ENCODE measurements at regions not wholly inside any gene's neighbourhood (a gene's known extent, or its start where the extent isn't known, plus 50 kb on each side); places are given as distances from the start of the nearest gene placed in this dataset.

DNA sequence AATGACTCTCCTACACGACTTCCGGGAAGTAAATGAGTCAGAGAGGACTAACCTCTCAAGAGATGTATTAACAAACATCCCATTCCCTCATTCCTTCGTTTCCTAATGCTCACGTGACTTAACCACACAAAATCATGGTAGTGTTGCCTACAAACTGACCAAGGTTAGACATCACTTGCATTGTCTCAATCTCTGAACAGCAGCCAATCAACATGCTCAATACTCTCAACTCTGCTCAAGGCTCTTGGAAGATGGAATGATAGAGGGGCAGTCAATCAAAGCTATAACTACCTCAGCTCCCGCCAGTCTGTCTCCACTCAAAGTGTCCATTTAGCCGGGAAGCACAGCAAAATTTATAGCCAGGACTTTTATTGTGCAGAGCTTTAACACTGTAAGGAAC is 143.8 kb upstream of the PIK3R1 start:
- no peaks in the 10 kb centered on the region for H3K36me3 ChIP-seq
- H3K9me3 Mint-ChIP-seq: peaks cover 11% of the 10 kb centered on the region
- no peaks in the 10 kb centered on the region for H3F3A ChIP-seq (ENCODE audit: low read depth)
- H3K27me3 Mint-ChIP-seq (ENCODE audit: insufficient read depth, low read depth): peaks cover 4% of the 10 kb centered on the region
- H3K36me3 Mint-ChIP-seq: no peaks in the 10 kb centered on the region
- H3K4me3 ChIP-seq: no peak overlapping the region
- H3K27ac ChIP-seq: no peak overlapping the region
- H3K9ac ChIP-seq: no peak overlapping the region
- no peak for DNase-seq (ENCODE audit: low spot score)
- H3K9me3 ChIP-seq (ENCODE audit: low read depth): no peaks in the 10 kb centered on the region
- H3K4me2 ChIP-seq: no peak overlapping the region
- H2AFZ ChIP-seq (replicated peaks): no peak overlapping the region
- TF ChIP-seq, protein P1, sequence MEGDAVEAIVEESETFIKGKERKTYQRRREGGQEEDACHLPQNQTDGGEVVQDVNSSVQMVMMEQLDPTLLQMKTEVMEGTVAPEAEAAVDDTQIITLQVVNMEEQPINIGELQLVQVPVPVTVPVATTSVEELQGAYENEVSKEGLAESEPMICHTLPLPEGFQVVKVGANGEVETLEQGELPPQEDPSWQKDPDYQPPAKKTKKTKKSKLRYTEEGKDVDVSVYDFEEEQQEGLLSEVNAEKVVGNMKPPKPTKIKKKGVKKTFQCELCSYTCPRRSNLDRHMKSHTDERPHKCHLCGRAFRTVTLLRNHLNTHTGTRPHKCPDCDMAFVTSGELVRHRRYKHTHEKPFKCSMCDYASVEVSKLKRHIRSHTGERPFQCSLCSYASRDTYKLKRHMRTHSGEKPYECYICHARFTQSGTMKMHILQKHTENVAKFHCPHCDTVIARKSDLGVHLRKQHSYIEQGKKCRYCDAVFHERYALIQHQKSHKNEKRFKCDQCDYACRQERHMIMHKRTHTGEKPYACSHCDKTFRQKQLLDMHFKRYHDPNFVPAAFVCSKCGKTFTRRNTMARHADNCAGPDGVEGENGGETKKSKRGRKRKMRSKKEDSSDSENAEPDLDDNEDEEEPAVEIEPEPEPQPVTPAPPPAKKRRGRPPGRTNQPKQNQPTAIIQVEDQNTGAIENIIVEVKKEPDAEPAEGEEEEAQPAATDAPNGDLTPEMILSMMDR (IDR thresholded peaks at IDR 0.05): no peak
- TF ChIP-seq EZH2phosphoT487 (IDR thresholded peaks at IDR 0.05) (no peak), EZH2 (IDR thresholded peaks at IDR 0.05) (no peak)
- H3K4me3 Mint-ChIP-seq: no peak overlapping the region
- H3K27ac Mint-ChIP-seq: no peak overlapping the region
- peaks cover 8% of the 10 kb centered on the region for H3K4me1 ChIP-seq
- H4K20me1 ChIP-seq (ENCODE audit: low read depth): no peaks in the 10 kb centered on the region
- no peaks in the 10 kb centered on the region for H3K79me2 ChIP-seq (ENCODE audit: low read depth)
- no peaks in the 10 kb centered on the region for H3K27me3 ChIP-seq
- H3K4me1 Mint-ChIP-seq: peaks cover 9% of the 10 kb centered on the region

DNA sequence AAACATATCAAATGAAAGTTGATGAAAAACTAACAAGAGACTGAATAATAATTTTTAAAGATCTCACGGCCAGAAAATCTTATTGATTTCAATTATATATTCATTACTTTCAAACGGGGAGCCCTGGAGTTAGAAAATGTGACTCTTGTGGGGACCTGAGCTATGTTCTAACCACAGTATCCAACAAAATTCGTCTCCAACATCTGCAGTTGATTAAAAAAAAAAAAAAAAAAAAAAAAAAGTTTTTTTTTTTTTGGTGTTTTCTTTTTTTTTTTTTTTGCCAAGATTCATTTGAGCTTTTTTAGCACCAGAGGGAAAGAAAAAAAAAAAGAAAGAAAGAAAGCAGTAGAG is 144.3 kb upstream of the PIK3R1 start:
- Histone ChIP-seq H4K20me1 (ENCODE audit: low read depth) (no peaks in the 10 kb centered on the region), H3K27me3 (no peaks in the 10 kb centered on the region), H3K4me3 (no peak overlapping the region), H3K4me2 (no peak overlapping the region), H3K9ac (no peak overlapping the region), H3K9me3 (ENCODE audit: low read depth) (no peaks in the 10 kb centered on the region), H3K4me1 (peaks cover 8% of the 10 kb centered on the region), H3K79me2 (ENCODE audit: low read depth) (no peaks in the 10 kb centered on the region), H3K27ac (no peak overlapping the region), H2AFZ (replicated peaks) (no peak overlapping the region), H3F3A (ENCODE audit: low read depth) (no peaks in the 10 kb centered on the region), H3K36me3 (no peaks in the 10 kb centered on the region)
- Mint-ChIP-seq H3K9me3 (peaks cover 13% of the 10 kb centered on the region), H3K4me1 (peaks cover 9% of the 10 kb centered on the region), H3K27ac (no peak overlapping the region), H3K36me3 (no peaks in the 10 kb centered on the region), H3K27me3 (ENCODE audit: insufficient read depth, low read depth) (peaks cover 4% of the 10 kb centered on the region), H3K4me3 (no peak overlapping the region)
- no peak for TF ChIP-seq EZH2phosphoT487 (IDR thresholded peaks at IDR 0.05)
- TF ChIP-seq, protein P1 (IDR thresholded peaks at IDR 0.05): no peak
- TF ChIP-seq EZH2 (IDR thresholded peaks at IDR 0.05): no peak
- DNase-seq (ENCODE audit: low spot score): no peak

DNA sequence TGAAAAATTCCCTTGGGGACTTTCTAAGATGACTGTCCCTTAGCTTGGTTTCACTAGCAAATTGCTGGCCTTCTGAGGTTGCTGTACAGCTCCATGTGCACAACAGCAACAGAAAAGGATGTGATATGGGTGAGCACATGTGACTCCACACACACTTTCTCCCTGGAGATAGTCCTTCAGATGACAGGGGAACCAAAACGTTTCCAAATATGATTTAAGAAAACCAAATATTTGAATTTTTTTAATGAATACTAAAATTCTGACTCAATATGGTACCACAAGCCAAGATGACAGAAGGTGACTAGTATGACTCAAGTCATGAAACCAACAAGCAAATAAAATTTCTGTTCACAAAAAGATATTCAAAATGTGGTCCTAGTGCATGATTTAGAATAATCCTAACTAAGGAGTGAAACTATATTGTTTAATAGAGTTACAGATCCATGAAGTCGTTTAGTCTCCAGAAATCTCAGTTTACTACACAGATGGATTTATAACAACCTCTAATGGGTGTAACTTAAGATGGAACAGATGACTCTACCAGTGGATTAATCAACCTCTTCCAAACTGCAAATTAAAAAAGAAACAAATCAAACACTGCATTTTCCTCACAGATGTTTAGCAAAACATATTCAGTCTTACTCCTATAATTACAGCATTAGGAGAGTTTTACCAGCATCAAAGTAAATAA is 144.8 kb upstream of the PIK3R1 start:
- Histone ChIP-seq H3K36me3 (no peaks in the 10 kb centered on the region), H3K4me1 (peaks cover 8% of the 10 kb centered on the region), H3K9me3 (ENCODE audit: low read depth) (no peaks in the 10 kb centered on the region), H3K4me3 (no peak overlapping the region), H3K27ac (no peak overlapping the region), H3K4me2 (no peak overlapping the region), H4K20me1 (ENCODE audit: low read depth) (no peaks in the 10 kb centered on the region), H3K9ac (no peak overlapping the region), H2AFZ (replicated peaks) (no peak overlapping the region), H3K79me2 (ENCODE audit: low read depth) (no peaks in the 10 kb centered on the region), H3K27me3 (no peaks in the 10 kb centered on the region), H3F3A (ENCODE audit: low read depth) (no peaks in the 10 kb centered on the region)
- Mint-ChIP-seq H3K36me3 (no peaks in the 10 kb centered on the region), H3K27ac (no peak overlapping the region), H3K9me3 (peaks cover 17% of the 10 kb centered on the region), H3K27me3 (ENCODE audit: insufficient read depth, low read depth) (peaks cover 4% of the 10 kb centered on the region), H3K4me1 (peaks cover 9% of the 10 kb centered on the region), H3K4me3 (no peak overlapping the region)
- DNase-seq (ENCODE audit: low spot score): no peak
- TF ChIP-seq, protein P1 (IDR thresholded peaks at IDR 0.05): no peak
- TF ChIP-seq EZH2 (IDR thresholded peaks at IDR 0.05): no peak
- TF ChIP-seq EZH2phosphoT487 (IDR thresholded peaks at IDR 0.05): no peak

Data from neural progenitor cell (in vitro differentiated cells).